Breast epithelium (tissue), 3 donors: ENCODE measurements at regions not wholly inside any gene's neighbourhood (a gene's known extent, or its start where the extent isn't known, plus 50 kb on each side); places are given as distances from the start of the nearest gene placed in this dataset.

Experiments used
- CTCF ChIP-seq, 3 donors: fragments of 450-650 bp; IDR thresholded peaks; one replicate each; pipeline ENCODE4 v1.5.1; 2016 to 2017; ENCODE audit warnings: antibody characterized with exemption in 3 of 3, mild to moderate bottlenecking in 3 of 3, moderate library complexity in 3 of 3
- POLR2AphosphoS5 ChIP-seq, 3 donors: sonication (generic); formaldehyde crosslinking; IDR thresholded peaks; one replicate each; pipeline ENCODE4 v1.6.1; 2017; ENCODE audit warnings: antibody characterized with exemption in 3 of 3

- TF ChIP-seq CTCF (IDR thresholded peaks at IDR 0.05) (no peak), POLR2AphosphoS5 (IDR thresholded peaks at IDR 0.05) (no peak)
These were observed 85.4 kb upstream of the CD53 start for GRCh38 chr1:110787328-110788071.
